CD4-positive, alpha-beta memory T cell (primary cell): ENCODE measurements at regions not wholly inside any gene's neighbourhood (a gene's known extent, or its start where the extent isn't known, plus 50 kb on each side); places are given as distances from the start of the nearest gene placed in this dataset.
"Not testable (repeated sequence)": the region's sequence is repeated elsewhere in the genome, so short reads cannot be mapped to it uniquely, and the experiment has no call there.

ENCODE experiments used
- CTCF ChIA-PET: fragments of 350-600 bp; sonication (Branson Sonifier 250); formaldehyde crosslinking; loops from one replicate; lab custom pipeline; 2021; ENCODE audit warnings: inconsistent platforms; ENCODE audit not compliant: partially characterized antibody; lab: Charles Lee
- POLR2A ChIA-PET: fragments of 350-600 bp; sonication (Branson Sonifier 250); formaldehyde crosslinking; loops from one replicate; lab custom pipeline; 2021; ENCODE audit not compliant: partially characterized antibody; lab: Charles Lee
- DNase-seq, 5 donors: peaks; one replicate each; pipeline versions ENCODE4 v3.0.0 to v3.0.0-alpha.2; 2020 to 2022; ENCODE audit warnings: mixed read lengths in 1 of 5
- H3K27ac ChIP-seq: one replicate; pipeline ENCODE4 v1.7.0; 2013; ENCODE audit warnings: low read depth, low read length
- H3K27me3 ChIP-seq: 2 replicates; pipeline ENCODE4 v1.7.0; 2013; ENCODE audit warnings: mild to moderate bottlenecking, low read length, moderate library complexity; ENCODE audit not compliant: insufficient read depth
- H3K36me3 ChIP-seq: 2 replicates; pipeline ENCODE4 v1.7.0; 2013; ENCODE audit warnings: mild to moderate bottlenecking, low read length, moderate library complexity; ENCODE audit not compliant: insufficient read depth
- H3K4me1 ChIP-seq: 2 replicates; pipeline ENCODE4 v1.7.0; 2013; ENCODE audit warnings: mild to moderate bottlenecking, low read length, moderate library complexity; ENCODE audit not compliant: insufficient read depth
- H3K4me3 ChIP-seq, 2 donors: one replicate each; pipeline ENCODE4 v1.7.0; 2013; ENCODE audit warnings: low read length in 2 of 2, mild to moderate bottlenecking in 1 of 2
- H3K9me3 ChIP-seq, 2 donors: one replicate each; pipeline ENCODE4 v1.7.0; 2013; ENCODE audit warnings: low read length in 2 of 2, control low read depth in 1 of 2; ENCODE audit not compliant: control insufficient read depth in 1 of 2
- H3K27ac Mint-ChIP-seq, 7 donors: one replicate each; pipeline ENCODE4 v1.8.0; 2020 to 2021; ENCODE audit warnings: mixed read lengths in 7 of 7, mild to moderate bottlenecking in 6 of 7, inconsistent platforms in 3 of 7, moderate library complexity in 3 of 7
- H3K27me3 Mint-ChIP-seq, 2 donors: one replicate each; pipeline ENCODE4 v1.8.0; 2020 to 2021; ENCODE audit warnings: mixed read lengths in 2 of 2
- H3K36me3 Mint-ChIP-seq, 2 donors: one replicate each; pipeline ENCODE4 v1.8.0; 2020 to 2021; ENCODE audit warnings: mixed read lengths in 2 of 2, inconsistent platforms in 1 of 2, mild to moderate bottlenecking in 1 of 2
- H3K4me1 Mint-ChIP-seq, 4 donors: one replicate each; pipeline ENCODE4 v1.8.0; 2020 to 2021; ENCODE audit warnings: mixed read lengths in 4 of 4, mild to moderate bottlenecking in 1 of 4
- H3K4me3 Mint-ChIP-seq, 8 donors: one replicate each; pipeline ENCODE4 v1.8.0; 2020 to 2021; ENCODE audit warnings: mixed read lengths in 8 of 8, mild to moderate bottlenecking in 7 of 8, moderate library complexity in 6 of 8, inconsistent platforms in 3 of 8
- H3K9me3 Mint-ChIP-seq, 8 donors: one replicate each; pipeline ENCODE4 v1.8.0; 2020 to 2021; ENCODE audit warnings: mixed read lengths in 8 of 8, mild to moderate bottlenecking in 5 of 8, inconsistent platforms in 3 of 8, moderate library complexity in 1 of 8
- intact Hi-C: fragments of 100-400 bp; cut with micrococcal nuclease; formaldehyde crosslinking; loops from one replicate; pipeline ENCODE4 v1.15.1; 2023

- H3K4me3 ChIP-seq: no peak overlapping the region
- H3K4me3 Mint-ChIP-seq: no peak overlapping the region
- no peaks in the 10 kb centered on the region for H3K27me3 ChIP-seq
- no peaks in the 10 kb centered on the region for H3K4me1 Mint-ChIP-seq
- intact Hi-C loops: no loop called here
- no peaks in the 10 kb centered on the region for H3K36me3 Mint-ChIP-seq
- ChIA-PET POLR2A (no interaction called here), CTCF (no interaction called here)
- H3K27me3 Mint-ChIP-seq: no peaks in the 10 kb centered on the region
- no peaks in the 10 kb centered on the region for H3K4me1 ChIP-seq
- H3K36me3 ChIP-seq: no peaks in the 10 kb centered on the region
- no peaks in the 10 kb centered on the region for H3K9me3 ChIP-seq
- no peak for DNase-seq
- no peak overlapping the region for H3K27ac ChIP-seq
- H3K9me3 Mint-ChIP-seq: peaks cover 0 to 3% (median 0%) of the 10 kb centered on the region in 8 donors
- no peak overlapping the region for H3K27ac Mint-ChIP-seq
Observed at GRCh38 chrX:138964501-138964900, 253.0 kb upstream of the FGF13 start.

DNA sequence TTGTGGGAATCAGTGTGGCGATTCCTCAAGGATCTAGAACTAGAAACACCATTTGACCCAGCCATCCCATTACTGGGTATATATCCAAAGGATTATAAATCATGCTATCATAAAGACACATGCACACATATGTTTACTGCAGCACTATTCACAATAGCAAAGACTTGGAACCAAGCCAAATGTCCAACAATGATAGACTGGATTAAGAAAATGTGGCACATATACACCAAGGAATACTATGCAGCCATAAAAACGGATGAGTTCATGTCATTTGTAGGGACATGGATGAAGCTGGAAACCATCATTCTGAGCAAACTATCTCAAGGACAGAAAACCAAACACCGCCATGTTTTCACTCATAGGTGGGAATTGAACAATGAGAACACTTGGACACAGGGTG lies 250.9 kb upstream of the FGF13 start:
- H3K9me3 ChIP-seq, POLR2A ChIA-PET, H3K4me3 ChIP-seq, H3K9me3 Mint-ChIP-seq, CTCF ChIA-PET, H3K27ac ChIP-seq, H3K36me3 ChIP-seq, H3K4me3 Mint-ChIP-seq, H3K27me3 ChIP-seq, H3K27me3 Mint-ChIP-seq, H3K36me3 Mint-ChIP-seq, H3K4me1 ChIP-seq, H3K4me1 Mint-ChIP-seq, DNase-seq, H3K27ac Mint-ChIP-seq, intact Hi-C loops: not testable (repeated sequence)

GRCh38 chrX:138954976-138955375 lies 243.5 kb upstream of the FGF13 start:
- H3K36me3 ChIP-seq: no peaks in the 10 kb centered on the region
- CTCF ChIA-PET: no interaction called here
- no peak overlapping the region for H3K4me3 ChIP-seq
- DNase-seq: no peak
- POLR2A ChIA-PET: no interaction called here
- no peak overlapping the region for H3K27ac ChIP-seq
- H3K4me3 Mint-ChIP-seq: no peak overlapping the region
- no peaks in the 10 kb centered on the region for H3K4me1 Mint-ChIP-seq
- H3K9me3 ChIP-seq: no peaks in the 10 kb centered on the region
- H3K27ac Mint-ChIP-seq: no peak overlapping the region
- H3K9me3 Mint-ChIP-seq: peaks cover 0 to 2% (median 0%) of the 10 kb centered on the region in 8 donors
- H3K27me3 ChIP-seq: no peaks in the 10 kb centered on the region
- intact Hi-C loops: no loop called here
- H3K4me1 ChIP-seq: no peaks in the 10 kb centered on the region
- H3K36me3 Mint-ChIP-seq: no peaks in the 10 kb centered on the region
- H3K27me3 Mint-ChIP-seq: no peaks in the 10 kb centered on the region

- Histone ChIP-seq H3K36me3 (no peaks in the 10 kb centered on the region), H3K27me3 (no peaks in the 10 kb centered on the region), H3K9me3 (no peaks in the 10 kb centered on the region), H3K4me1 (no peaks in the 10 kb centered on the region), H3K27ac (no peak overlapping the region), H3K4me3 (no peak overlapping the region)
- H3K4me3 Mint-ChIP-seq: no peak overlapping the region
- intact Hi-C loops: no loop called here
- ChIA-PET CTCF (no interaction called here), POLR2A (no interaction called here)
- peaks cover 0 to 2% (median 0%) of the 10 kb centered on the region in 8 donors for H3K9me3 Mint-ChIP-seq
- no peak overlapping the region for H3K27ac Mint-ChIP-seq
- DNase-seq: no peak
- no peaks in the 10 kb centered on the region for H3K4me1 Mint-ChIP-seq
- no peaks in the 10 kb centered on the region for H3K36me3 Mint-ChIP-seq
- no peaks in the 10 kb centered on the region for H3K27me3 Mint-ChIP-seq
Observed at GRCh38 chrX:138946926-138947325, 235.4 kb upstream of the FGF13 start.

DNA sequence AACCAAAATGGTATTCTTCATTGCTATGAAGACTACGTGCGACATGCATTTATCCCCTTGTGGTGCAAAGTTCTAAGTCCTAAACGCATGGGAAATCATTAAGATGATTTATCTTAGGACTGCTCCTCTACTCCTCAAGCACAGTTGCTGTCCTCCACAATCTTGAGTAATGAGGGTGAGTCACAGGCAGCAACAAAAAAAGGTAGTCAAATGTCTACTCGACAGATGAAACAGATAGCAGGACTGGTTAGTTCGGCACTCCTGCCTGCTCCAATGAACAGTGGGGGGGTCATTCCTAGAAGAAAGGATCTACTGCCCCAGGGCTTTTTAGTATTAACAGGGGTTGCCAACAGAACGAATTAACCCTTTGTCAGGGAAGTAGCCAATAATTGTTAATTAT lies 233.7 kb upstream of the FGF13 start:
- POLR2A ChIA-PET: no interaction called here
- CTCF ChIA-PET: no interaction called here

GRCh38 chrX:138939038-138939437 lies 227.5 kb upstream of the FGF13 start:
- Histone ChIP-seq H3K36me3 (no peaks in the 10 kb centered on the region), H3K4me3 (no peak overlapping the region), H3K9me3 (no peaks in the 10 kb centered on the region), H3K27me3 (no peaks in the 10 kb centered on the region), H3K4me1 (no peaks in the 10 kb centered on the region), H3K27ac (no peak overlapping the region)
- intact Hi-C loops: no loop called here
- DNase-seq: no peak
- Mint-ChIP-seq H3K27ac (no peak overlapping the region), H3K9me3 (peaks cover 0 to 1% (median 0%) of the 10 kb centered on the region in 8 donors), H3K27me3 (no peaks in the 10 kb centered on the region), H3K4me1 (no peaks in the 10 kb centered on the region), H3K36me3 (no peaks in the 10 kb centered on the region), H3K4me3 (no peak overlapping the region)
- POLR2A ChIA-PET: no interaction called here
- CTCF ChIA-PET: no interaction called here

More for the DNA sequence above, 233.7 kb upstream of the FGF13 start:
- DNase-seq: no peak
- Mint-ChIP-seq H3K36me3 (no peaks in the 10 kb centered on the region), H3K9me3 (no peaks in the 10 kb centered on the region), H3K27me3 (no peaks in the 10 kb centered on the region), H3K4me3 (no peak overlapping the region), H3K4me1 (no peaks in the 10 kb centered on the region), H3K27ac (no peak overlapping the region)
- Histone ChIP-seq H3K27me3 (no peaks in the 10 kb centered on the region), H3K9me3 (no peaks in the 10 kb centered on the region), H3K27ac (no peak overlapping the region), H3K4me1 (no peaks in the 10 kb centered on the region), H3K4me3 (no peak overlapping the region), H3K36me3 (no peaks in the 10 kb centered on the region)
- intact Hi-C loops: no loop called here

- no peak for DNase-seq
- POLR2A ChIA-PET: no interaction called here
- Mint-ChIP-seq H3K4me1 (no peaks in the 10 kb centered on the region), H3K27me3 (no peaks in the 10 kb centered on the region), H3K36me3 (no peaks in the 10 kb centered on the region), H3K4me3 (no peak overlapping the region), H3K27ac (no peak overlapping the region), H3K9me3 (peaks cover 0 to 3% (median 0%) of the 10 kb centered on the region in 8 donors)
- no peak overlapping the region for H3K27ac ChIP-seq
- H3K9me3 ChIP-seq: no peaks in the 10 kb centered on the region
- H3K4me1 ChIP-seq: no peaks in the 10 kb centered on the region
- H3K4me3 ChIP-seq: no peak overlapping the region
- intact Hi-C loops: no loop called here
- no peaks in the 10 kb centered on the region for H3K36me3 ChIP-seq
- no peaks in the 10 kb centered on the region for H3K27me3 ChIP-seq
- CTCF ChIA-PET: no interaction called here
Observed at GRCh38 chrX:138938003-138938402, 226.5 kb upstream of the FGF13 start.

DNA sequence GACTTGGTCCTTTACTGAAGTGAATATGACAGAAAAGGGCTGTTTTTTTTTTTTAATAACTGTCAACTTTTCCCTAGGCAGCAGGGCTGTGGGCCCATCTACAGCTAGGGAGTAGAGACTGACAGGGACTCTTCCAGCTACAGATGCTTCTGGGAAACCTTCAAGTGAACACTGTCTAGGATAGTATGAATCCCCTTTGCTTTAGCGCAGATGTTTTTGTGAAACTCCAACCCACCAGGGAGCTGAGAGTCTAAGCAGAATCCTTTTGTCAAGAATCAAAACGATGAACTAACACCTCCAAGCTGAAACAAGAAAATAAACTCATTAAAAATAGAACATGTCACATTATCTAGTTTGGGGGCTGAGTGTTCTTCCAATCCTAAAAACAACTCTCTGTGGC lies 219.7 kb upstream of the FGF13 start:
- Histone ChIP-seq H3K36me3 (no peaks in the 10 kb centered on the region), H3K9me3 (no peaks in the 10 kb centered on the region), H3K27me3 (no peaks in the 10 kb centered on the region), H3K27ac (no peak overlapping the region), H3K4me3 (no peak overlapping the region), H3K4me1 (no peaks in the 10 kb centered on the region)
- CTCF ChIA-PET: no interaction called here
- Mint-ChIP-seq H3K4me1 (no peaks in the 10 kb centered on the region), H3K27ac (no peak overlapping the region), H3K4me3 (no peak overlapping the region), H3K27me3 (no peaks in the 10 kb centered on the region), H3K36me3 (no peaks in the 10 kb centered on the region), H3K9me3 (peaks cover 0 to 6% (median 0%) of the 10 kb centered on the region in 8 donors)
- POLR2A ChIA-PET: no interaction called here
- intact Hi-C loops: no loop called here
- no peak for DNase-seq
